Stimulated activated CD4-positive, alpha-beta T cell treated with anti-CD3 and anti-CD28 coated beads, Interleukin-15, amount 100 ng/mL, for 24 hours (primary cell): ENCODE measurements at regions not wholly inside any gene's neighbourhood (a gene's known extent, or its start where the extent isn't known, plus 50 kb on each side); places are given as distances from the start of the nearest gene placed in this dataset.

Source experiments
- DNase-seq: peaks from one replicate; pipeline ENCODE4 v3.0.0-alpha.2; 2020

DNA sequence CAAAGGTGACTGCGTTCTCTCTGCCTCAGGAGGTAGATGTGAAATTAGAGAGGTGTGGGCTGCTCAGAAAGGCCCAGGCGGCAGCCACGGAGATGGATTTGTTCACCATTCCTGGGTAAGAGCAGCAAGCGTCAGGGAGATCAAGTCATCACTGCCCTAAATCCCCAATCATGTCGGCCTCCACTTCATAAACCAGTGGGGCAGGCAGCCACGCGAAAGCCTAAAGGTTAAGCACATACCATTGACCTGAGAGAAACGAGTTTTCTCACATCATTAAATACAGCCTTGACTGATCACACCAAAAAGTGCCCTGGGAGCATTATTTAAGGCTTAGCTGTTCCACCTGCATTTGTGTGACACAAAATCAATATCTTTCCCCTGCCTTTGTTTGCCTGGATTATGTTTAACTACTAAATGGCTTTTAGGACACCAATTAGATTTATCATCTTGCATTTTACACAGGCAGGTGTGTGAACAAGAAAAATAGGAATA lies 50.7 kb upstream of the FOXB1 start:
- DNase-seq, result no peak

DNA sequence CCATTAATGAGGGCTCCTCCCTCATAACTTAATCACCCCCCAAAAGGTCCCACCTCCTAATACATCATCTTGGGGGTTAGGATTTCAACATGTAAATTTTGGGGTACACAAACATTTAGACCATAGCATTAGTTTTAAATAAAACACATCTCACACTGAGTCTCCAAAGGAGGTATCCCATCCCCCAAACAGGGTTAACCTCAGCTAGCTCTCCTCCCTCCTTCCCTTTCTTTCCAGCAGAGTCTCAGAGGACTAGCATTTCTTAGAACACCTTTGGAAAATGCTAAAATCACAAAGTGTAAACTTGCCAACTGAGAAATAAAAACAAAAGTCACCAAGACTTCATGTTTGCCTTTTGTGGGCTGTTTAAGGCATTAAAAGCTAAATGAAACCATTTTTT lies 51.2 kb upstream of the FOXB1 start:
- no peak for DNase-seq

DNA sequence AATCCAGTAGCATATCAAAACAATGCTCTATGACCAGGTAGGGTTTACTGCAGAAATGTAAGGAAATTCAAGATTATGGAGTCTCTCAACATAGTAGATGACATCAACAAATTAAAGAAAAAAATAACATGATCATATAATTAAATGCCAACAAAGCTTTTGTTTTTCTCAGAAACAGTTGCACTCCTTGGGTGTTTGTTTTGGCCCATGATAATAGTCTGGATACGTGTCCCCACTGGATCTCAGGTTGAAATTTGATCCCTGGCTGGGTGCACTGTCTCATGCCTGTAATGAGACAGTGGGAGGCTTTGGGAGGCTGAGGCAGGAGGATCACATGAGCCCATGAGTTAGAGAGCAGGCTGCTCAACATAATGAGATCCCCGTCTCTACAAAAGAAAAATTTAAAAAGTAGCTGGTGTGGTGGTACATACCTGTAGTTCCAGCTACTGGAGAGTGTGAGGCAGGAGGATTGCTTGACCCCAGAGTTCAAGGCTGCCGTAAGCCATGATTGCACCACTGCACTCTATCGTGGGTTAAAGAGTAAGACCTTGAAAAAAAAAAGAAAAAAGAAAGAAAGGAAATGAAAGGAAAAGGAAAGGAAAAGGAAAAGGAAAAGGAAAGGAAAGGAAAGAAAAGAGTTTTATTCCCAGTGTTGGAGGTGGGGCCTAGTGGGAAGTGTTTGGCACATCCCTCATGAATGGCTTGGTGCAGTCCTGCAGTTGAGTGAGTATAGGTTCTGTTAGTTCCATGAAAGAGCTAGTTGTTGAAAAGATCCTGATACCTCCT lies 53.3 kb upstream of the FOXB1 start:
- DNase-seq, result no peak

DNA sequence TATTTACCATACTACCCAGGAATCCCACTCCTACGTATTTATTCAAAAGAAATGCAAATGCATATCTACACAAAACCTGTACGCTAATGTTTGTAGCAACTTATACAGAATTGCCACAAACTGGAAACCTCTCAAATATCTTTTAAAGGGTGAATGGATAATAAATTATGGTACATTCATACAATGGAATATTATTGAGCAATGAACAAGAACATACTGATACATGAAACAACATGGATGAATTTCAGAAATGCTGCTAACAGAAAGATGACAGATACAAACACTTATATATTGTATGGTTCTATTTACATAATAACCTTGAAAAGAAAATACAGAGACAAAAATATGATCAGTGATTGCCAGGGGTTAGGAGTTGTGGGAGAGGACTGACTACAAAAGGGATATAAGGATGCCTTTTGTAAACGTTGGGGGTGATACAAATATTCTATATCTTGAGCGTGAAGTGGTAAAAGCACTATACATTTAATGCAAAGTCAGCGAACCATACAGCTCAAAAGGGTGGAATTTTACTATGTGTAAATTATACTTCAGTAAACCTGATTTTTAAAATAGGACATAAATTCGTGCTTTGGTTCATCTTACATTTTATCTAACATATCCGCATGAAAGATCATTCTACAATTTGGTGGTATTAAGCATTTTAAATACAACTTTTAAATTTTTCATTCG lies 55.0 kb upstream of the FOXB1 start:
- DNase-seq, result no peak

DNA sequence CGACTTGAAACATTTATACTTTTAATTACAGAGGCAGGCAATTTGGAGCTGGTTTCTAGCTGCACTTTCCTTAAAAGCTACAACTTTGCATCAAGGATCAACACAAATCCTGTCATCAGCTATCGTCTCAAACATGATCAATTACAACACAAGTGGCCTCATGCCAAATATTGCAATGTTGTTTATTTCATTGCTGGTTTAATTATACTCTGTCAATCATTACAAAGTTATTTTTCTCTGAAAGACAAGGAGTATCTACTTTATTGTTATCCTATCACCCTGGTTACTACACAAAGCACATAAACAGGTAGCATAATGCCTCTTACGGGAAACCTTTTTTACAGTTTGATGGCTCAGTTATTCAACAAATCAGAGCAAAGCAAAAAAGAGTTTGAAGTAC lies 58.0 kb upstream of the FOXB1 start:
- DNase-seq, result no peak

DNA sequence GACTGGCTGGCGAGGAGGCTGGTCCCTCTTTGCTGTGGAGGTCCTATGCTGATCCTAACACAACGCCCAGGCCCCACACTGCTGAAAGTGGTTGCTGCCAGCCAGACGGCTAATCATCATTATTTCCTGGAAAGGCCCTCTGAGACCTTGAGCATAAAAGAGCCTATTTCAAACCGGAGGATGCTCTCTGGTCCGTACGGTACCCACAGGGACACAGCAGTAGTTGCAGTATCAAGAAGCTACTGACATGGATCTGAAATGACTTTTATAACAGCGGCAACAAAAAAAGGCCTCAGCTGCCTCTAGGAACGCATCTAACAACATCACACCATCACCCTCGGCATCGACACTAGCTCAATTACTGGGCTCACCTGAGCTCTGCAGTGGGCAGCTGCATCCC lies 59.1 kb upstream of the FOXB1 start:
- DNase-seq, result no peak

DNA sequence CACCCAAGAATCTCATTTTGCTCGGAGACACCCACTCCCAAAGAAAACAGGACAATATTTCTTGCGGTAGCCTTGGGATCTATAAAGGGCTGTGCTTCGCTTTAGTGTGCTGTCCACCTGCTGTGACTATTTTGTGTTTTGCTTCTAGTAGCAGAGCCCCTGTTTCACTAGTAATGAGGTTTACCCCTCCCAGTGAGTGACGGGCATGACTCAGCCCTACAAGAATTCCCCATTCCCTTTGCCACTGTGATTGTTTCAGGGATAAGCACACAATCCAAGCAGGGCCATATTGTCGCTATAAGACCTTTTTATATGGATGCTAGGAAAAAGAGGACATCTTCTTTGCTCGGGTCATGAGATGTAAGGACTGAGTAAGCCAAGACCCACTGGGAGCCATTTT lies 62.5 kb upstream of the FOXB1 start:
- DNase-seq, result no peak

DNA sequence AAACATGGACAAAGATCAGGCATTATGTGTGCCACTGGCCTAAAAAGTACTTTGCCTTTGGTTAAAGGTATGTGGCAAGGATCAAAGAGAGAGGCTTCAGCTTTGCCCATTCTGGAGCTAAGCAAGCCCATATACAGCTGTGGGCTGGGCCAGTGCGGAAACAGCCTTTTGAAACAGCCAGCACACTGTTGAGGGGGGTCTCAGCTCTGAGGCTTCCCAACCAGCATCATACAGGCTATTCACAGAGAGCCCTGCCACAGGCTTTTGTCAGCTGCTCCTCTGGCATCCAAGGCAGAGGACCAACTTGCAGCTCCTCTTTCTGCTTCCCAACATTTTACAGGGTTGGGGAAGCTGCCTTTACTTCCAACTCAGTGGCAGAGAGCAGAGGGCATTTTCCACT lies 63.2 kb upstream of the FOXB1 start:
- no peak for DNase-seq

DNA sequence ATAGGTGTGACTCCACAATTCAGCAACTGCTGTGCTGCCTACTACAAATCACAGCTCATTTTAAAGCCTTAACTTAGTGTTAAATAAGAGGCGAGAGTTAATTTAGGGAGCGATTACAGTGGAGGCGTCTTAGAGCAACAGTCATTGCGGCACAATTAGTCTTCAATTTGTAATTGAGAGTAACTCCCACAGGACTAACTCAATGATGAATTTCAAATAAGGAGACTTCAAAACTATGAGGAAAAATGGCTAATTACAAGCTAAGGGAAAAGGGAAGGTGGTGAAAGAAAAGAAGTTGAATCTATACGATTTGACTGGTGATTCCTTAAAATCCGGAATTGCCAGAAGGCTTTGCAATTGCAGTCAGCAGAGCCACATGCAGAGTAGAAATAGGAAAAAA lies 63.7 kb upstream of the FOXB1 start:
- no peak for DNase-seq

DNA sequence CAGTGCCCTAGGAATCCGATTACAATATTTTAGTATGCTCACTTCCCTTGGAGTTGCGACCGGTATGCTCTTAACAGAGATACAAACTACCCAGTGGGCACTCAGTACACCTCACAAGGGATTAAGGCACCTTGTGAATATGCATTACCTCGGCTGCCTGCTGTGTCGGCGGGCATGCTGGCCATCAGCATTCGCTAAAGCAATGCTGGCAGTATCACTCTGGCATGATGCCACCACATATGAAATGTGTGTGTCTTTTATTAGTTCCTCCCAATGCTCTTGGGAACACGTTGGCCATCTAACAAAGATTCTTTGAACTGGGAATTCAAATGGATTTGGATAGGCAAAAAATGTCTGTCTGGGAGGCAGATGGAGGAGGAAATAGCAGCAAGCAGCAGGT lies 67.4 kb upstream of the FOXB1 start:
- no peak for DNase-seq

DNA sequence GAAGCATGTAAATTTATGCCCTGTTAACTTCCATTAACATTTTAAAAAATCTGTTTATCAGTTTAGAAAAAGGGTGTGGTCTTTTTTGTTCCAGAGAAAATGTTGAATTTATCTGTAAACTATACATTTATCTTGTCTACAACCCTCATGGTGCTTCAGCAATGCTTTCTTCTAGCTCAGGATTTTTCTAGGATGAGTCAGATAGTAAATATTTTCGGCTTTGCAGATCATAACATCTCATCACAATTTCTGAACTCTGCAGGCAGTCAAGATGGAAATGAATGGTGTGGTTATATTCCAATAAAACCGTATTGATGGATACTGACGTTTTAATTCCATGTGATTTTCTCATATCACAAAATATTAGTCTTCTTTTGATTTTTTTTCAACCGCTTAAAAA lies 70.5 kb upstream of the FOXB1 start:
- DNase-seq, result no peak

DNA sequence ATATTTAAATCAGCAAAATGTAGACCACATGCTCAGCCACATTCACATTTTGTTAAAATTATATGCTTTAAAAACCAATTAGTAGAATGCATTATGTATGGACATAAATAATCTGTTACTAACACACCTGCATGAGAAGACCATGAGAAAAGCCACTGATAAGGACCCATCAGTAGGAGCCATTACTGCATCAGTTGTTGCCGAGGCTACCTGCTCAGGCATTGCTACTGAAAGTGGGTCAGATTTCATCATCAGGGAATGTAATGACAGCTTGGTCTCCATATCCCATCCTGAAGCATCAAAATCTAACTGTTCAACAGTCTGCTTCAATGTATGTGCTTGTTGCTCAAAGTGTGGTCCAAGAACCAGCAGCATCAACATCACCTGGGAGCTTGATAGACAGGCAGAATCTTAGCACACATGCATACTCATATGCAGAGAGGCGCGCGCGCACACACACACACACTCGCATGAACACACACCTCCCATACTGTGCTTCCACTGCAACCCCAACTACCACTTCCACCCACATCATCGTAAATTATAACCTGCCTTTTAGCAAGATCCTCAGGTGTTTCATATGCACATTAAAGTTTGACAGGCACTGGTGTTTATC lies 72.4 kb upstream of the FOXB1 start:
- DNase-seq, result no peak

DNA sequence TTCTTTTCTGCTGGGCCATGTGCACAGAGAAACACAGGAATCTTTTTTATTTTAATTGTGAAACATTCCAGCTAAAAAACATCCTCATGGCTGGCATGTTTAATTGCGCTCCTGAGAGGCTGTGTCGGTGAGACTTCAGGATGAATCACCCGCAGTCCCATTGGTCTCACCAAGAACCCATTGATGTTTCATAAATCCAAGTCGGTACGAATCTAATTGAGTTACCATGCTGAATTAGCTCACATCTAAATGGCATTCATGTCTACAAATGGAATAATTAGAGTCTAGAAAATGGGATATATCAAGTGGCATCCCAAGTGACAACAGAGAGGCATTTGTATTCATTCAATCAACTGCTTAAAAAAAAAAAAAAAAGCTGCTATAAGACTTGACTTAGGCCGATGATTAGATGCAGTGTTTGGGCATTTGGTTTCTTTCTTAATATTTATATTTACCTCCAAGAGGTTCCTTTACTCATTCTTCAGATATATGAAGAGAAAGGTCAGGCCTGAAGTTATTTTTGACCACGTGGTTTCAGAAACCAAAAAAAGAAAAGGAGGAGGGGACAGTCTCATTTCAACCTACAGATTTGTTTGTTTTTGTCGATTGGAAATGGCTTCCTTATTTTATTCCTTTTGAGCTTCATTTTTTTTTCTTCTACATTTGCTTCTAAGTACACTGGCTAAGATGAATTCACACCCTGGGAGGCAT lies 79.1 kb upstream of the FOXB1 start:
- DNase-seq, result no peak

DNA sequence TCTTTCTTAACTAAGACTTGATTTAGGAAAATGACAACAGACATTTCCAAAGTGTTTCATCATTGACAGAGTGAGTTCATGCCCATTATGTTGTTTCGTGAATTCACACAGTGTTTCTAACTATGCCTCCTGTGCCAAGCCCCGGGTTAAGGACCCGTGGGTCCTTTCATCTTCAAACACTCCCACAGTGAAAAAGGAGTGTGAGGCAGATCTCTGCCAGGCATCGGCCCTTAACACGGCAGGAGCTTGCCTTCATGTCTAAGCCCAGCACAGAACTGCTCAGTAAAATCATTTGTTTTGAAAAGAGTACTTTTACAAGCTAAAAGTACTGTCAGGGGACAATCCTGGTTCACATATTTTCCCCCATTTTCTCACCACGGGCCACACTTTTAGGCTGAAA lies 80.0 kb upstream of the FOXB1 start:
- DNase-seq, result no peak

DNA sequence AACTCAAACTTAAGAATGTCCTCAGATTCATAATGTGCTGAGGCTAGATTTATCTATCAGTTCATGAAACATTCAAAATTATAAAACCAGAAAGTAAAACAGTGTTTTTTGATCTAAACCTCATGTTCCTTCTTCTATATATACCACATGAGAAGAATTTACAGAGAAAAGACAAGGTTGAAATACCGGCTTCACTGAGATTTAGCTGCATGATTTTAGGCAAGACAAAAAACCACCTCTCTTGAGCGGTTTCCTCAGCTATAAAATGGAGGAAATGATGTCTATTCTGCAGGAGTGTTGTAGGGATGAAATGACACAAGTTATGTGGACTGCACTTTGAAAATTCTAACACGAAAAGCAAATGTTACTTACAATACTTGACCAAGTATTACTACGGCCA lies 80.6 kb upstream of the FOXB1 start:
- no peak for DNase-seq

DNA sequence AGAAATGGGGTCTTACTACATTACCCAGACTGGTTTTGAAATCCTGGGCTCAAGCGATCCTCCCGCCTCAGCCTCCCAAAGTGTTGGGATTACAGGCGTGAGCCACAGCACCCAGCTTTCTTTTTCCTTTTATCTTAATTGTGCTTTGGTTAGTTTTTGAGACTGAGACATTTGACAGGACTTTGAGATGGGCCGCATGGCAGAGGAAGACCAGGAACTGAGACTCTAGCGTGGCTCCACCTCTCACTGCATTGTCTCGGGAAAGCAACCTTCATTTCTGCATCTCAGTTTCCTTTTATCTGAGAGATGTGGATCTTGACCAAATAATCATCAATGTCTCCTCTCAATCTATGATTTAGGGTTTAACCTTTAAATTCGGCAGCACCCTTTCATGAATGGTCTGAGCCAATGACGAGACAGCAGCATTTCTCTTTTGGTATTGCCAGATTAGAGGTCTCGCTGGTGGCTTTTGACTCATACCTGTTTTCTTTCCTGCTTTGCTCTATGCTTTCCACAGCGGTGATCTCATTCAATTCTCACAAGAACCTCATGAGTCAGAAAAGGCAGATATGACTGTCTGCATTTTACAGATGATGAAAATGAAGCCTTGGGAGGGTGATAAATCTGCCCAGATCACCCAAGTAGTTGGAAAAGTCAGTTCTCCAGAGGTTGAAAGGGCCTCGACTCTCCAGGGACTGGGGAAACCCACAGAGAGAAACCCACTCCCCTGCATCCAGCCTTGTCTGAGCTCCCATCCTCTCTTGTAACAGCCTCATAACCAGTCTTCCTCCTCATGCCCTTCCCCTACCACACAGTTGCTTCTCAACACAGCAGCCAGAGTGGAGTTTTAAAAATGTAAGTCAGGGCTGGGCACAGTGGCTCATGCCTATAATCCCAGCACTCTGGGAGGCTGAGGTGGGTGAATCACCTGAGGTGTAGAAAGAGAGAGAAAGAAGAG lies 84.8 kb upstream of the FOXB1 start:
- peak; percentile 69 for DNase-seq

DNA sequence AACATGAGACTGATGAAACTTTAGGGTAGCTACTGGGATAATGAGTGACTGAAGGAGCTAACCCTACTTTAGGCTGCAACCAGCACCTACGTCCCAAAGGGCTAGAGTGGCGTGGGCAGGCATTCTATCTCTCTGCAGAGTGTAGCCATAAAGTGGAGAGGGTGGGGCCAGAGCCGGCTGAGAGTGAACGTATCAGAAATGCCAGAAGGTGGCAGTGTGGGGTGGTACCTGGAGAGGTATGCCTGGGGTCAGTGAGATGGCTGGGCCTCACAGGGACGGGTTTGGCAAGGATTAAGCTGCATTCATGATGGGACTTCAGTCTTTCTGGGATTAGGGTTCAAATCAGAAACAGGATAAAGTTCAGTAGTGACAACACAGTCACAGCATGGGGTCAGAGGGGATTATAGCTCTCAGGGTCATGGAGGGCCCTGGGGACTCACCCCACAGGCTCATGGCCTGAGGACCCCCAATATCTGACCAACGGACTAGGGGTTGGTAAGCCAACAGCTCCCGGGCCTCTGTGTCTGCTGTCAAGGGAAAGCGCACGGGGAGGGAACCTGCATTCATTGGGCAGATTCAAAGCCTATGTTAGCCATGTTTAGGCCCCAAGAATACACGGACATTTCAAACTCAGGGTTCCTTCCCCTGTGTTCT lies 86.5 kb upstream of the FOXB1 start:
- peak; percentile 82 for DNase-seq

DNA sequence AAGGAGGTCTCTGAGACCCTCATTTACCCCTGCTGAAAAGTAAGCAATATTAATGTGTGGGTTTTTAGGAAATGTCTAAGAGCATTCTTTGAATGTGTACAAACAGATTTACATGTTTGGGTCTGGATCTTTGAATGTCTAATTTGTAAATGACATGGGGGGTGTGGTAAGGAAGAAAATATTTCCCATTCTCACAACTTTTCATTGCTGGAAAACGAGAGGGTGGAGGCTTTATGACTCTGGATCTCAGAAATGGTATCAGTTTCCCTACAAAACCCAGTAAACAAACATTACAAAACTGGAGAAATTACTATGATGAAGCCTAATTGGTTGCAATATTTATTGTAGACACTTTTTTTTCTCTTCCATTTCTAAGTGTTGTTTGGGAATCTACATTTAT lies 98.1 kb upstream of the FOXB1 start:
- DNase-seq, result no peak

DNA sequence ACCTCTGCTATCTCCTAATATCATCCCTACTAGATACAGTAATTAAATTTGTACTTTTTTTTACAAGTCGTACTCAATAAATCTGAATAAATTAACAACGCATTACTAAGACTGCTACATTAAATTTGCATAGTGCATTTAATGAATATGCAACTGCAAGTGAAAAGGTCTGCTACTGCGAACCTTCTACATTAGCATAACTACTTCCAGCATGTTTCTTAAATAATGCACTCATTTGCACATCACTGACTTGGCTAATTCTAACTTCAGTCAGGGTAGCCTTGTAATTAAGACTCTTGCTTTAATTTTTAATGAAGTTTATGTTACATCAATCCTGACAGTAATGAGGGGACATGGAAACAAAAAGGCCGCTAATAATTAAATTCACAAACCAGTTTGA lies 98.9 kb upstream of the FOXB1 start:
- no peak for DNase-seq

DNA sequence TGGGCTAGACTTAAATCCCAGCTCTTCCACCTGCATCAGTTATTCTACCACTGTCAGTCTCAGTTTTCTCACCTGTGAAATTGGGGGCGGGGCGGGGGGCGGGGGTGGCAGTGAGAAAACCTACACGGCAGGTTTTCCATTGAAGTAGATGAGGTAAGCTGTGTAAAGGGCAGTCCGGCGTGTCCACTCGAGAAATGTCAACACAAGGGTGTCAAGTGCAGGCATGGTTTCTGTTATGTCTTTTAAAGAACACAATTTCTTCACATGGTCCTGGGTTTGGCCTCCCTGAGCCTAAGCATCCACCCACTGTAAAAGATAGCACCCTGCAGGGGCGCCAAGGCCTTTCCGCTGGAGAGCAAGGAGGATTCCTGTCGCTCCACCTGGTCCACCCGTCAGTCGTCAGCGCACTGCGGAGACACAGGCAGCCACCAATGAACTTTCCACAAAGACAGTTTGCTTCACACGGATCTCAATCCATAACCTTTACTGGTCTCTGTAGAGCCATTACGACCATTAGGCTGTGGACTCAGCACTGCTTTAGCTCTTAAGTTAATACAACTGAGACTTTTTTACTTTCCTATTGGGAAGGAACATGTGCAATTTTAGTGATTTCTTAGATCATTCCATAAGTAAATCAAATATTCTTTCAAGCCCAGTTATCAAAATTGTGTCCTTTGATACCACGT lies 99.5 kb upstream of the FOXB1 start:
- DNase-seq, result no peak

DNA sequence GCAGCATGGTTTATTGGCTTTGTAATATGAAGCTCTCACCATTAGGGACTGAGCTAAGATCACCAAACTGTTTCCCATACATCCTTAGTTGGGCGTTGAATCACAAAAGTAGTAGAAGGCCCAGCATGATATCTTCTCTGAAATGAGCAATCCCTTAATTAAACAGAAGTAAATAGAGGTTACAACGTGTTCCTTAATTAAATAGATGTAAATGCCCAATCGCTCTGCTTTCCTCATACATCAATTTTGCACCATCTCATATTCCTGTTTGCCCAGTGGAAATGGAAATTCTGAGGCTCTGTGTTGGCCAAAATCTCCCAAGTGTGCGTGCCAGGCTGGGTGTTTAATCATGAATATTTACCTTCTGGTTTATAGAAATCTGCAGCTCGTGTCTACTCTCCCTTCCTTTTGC lies 107.4 kb upstream of the FOXB1 start:
- no peak for DNase-seq
